ENCODE measurements at regions not wholly inside any gene's neighbourhood (a gene's known extent, or its start where the extent isn't known, plus 50 kb on each side); places are given as distances from the start of the nearest gene placed in this dataset.
A peak's percentile ranks its signal among the peaks of the same experiment; 100 is the strongest.

DNA sequence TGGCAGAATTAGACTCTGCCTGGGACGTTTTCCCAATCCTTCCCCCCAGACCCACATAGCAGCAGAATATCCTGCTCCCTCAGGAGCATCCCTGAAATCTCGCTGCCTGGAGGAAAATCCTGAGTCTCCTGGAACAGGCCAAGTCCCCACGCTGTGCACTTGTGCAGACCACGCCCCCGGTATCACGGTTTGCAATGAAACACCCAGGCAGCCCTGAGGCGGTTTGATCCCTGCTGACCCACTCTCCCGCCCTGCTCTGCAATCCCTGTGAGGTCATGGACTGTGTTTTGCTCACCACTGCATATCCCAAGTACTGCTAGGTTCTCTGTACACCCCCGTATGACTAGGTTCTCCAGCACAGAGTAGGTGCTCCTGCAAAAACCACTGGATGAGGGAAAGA is 411.8 kb upstream of the MGMT start:
- Histone ChIP-seq H4K20me1 (ENCODE audit: low read depth) (no peaks in the 10 kb centered on the region), H3K27me3 (no peaks in the 10 kb centered on the region), H3K36me3 (no peaks in the 10 kb centered on the region), H3K27ac (no peak overlapping the region), H3K4me3 (no peak overlapping the region), H3K9me3 (ENCODE audit: low read depth) (no peaks in the 10 kb centered on the region), H3K79me2 (ENCODE audit: low read depth) (no peaks in the 10 kb centered on the region), H3K4me2 (no peak overlapping the region), H3K9ac (no peak overlapping the region), H3F3A (ENCODE audit: low read depth) (no peaks in the 10 kb centered on the region), H3K4me1 (peaks cover 20% of the 10 kb centered on the region), H2AFZ (replicated peaks) (no peak overlapping the region)
- Mint-ChIP-seq H3K4me1 (peaks cover 14% of the 10 kb centered on the region), H3K27me3 (ENCODE audit: insufficient read depth, low read depth) (no peaks in the 10 kb centered on the region), H3K27ac (no peak overlapping the region), H3K9me3 (no peaks in the 10 kb centered on the region), H3K36me3 (no peaks in the 10 kb centered on the region), H3K4me3 (no peak overlapping the region)
- TF ChIP-seq, protein P1, sequence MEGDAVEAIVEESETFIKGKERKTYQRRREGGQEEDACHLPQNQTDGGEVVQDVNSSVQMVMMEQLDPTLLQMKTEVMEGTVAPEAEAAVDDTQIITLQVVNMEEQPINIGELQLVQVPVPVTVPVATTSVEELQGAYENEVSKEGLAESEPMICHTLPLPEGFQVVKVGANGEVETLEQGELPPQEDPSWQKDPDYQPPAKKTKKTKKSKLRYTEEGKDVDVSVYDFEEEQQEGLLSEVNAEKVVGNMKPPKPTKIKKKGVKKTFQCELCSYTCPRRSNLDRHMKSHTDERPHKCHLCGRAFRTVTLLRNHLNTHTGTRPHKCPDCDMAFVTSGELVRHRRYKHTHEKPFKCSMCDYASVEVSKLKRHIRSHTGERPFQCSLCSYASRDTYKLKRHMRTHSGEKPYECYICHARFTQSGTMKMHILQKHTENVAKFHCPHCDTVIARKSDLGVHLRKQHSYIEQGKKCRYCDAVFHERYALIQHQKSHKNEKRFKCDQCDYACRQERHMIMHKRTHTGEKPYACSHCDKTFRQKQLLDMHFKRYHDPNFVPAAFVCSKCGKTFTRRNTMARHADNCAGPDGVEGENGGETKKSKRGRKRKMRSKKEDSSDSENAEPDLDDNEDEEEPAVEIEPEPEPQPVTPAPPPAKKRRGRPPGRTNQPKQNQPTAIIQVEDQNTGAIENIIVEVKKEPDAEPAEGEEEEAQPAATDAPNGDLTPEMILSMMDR (IDR thresholded peaks at IDR 0.05), result no peak
- TF ChIP-seq EZH2 (IDR thresholded peaks at IDR 0.05), result no peak
- TF ChIP-seq EZH2phosphoT487 (IDR thresholded peaks at IDR 0.05), result no peak
- no peak for DNase-seq (ENCODE audit: low spot score)

DNA sequence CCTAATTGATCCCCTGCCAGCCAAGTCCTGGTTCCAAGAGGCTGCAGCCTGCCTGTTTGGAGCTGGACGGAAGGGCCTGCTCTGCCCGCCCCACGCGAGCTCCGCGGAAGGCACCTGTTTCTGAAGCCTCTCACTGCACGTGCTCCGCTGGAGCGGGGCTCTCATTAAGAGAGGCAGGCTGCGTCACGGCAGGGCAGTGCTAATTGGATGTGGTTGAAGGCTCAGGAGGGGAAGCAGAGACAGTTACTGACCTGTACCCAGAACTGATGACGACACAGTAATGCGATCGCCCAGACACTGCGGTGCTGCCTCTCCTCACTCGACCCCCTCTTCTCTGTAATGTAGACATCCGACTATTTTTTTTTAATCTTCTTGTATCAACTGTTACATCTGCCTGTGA is 411.1 kb upstream of the MGMT start:
- no peak overlapping the region for H3K4me3 ChIP-seq
- H3F3A ChIP-seq (ENCODE audit: low read depth), result no peaks in the 10 kb centered on the region
- no peak overlapping the region for H3K27ac ChIP-seq
- no peaks in the 10 kb centered on the region for H3K36me3 ChIP-seq
- no peaks in the 10 kb centered on the region for H3K9me3 Mint-ChIP-seq
- H3K4me2 ChIP-seq, result peak overlapping the region; percentile 18
- TF ChIP-seq EZH2phosphoT487 (IDR thresholded peaks at IDR 0.05), result no peak
- TF ChIP-seq, protein P1 (IDR thresholded peaks at IDR 0.05), result no peak
- TF ChIP-seq EZH2 (IDR thresholded peaks at IDR 0.05), result no peak
- peaks cover 20% of the 10 kb centered on the region for H3K4me1 ChIP-seq
- no peaks in the 10 kb centered on the region for H3K36me3 Mint-ChIP-seq
- no peaks in the 10 kb centered on the region for H3K27me3 ChIP-seq
- no peak overlapping the region for H3K4me3 Mint-ChIP-seq
- H3K79me2 ChIP-seq (ENCODE audit: low read depth), result no peaks in the 10 kb centered on the region
- H3K27me3 Mint-ChIP-seq (ENCODE audit: insufficient read depth, low read depth), result no peaks in the 10 kb centered on the region
- H3K9me3 ChIP-seq (ENCODE audit: low read depth), result no peaks in the 10 kb centered on the region
- no peak overlapping the region for H2AFZ ChIP-seq (replicated peaks)
- H3K9ac ChIP-seq, result no peak overlapping the region
- H4K20me1 ChIP-seq (ENCODE audit: low read depth), result no peaks in the 10 kb centered on the region
- H3K4me1 Mint-ChIP-seq, result peaks cover 14% of the 10 kb centered on the region
- DNase-seq (ENCODE audit: low spot score), result peak; percentile 81
- H3K27ac Mint-ChIP-seq, result no peak overlapping the region

DNA sequence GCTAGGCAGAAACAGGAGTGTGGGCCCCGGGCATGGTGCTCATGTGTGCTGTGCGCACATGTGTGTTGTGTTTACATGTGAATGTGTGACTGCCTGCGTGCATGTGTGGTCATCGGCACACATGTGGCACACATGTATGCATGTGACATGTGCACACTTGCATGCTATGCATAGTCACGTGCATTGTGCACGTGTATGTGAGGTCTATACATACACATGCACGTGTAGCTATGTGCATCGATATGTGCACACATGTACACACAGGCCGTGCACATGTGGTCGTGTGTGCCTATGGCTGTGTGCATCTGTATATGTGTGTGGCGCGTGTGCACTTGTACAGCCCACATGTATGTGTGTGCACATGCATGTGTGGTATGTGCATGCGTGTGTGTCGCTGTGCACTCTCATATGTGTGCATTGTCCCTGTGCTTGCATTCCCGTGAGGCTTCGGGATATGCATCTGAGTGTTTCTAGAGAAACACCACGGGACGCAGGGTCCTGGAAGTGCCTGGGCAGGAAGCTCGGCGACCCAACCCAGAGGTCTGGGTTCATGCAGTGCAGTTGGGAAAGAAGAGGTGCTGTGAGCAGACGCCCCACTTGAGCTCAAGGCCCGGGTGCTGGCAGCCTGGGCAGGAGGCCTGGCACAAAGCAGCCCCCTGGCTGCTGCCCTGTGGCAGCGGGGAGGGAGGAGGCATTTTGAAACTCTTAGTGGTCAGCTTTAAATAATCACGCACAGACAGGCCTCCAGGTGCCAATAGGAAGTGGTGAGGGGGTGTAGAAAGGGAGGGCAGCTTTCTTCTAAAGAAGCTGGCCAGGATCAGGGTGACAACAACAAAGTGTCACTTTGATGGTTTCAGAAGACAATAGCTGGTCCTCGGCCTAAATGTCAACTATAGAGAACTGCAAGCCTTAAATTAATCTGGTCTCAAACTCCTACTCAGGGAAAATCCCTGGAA is 410.0 kb upstream of the MGMT start:
- H3K9me3 Mint-ChIP-seq, result no peaks in the 10 kb centered on the region
- DNase-seq (ENCODE audit: low spot score), result no peak
- H3K4me3 Mint-ChIP-seq, result no peak overlapping the region
- H3K27ac ChIP-seq, result no peak overlapping the region
- no peaks in the 10 kb centered on the region for H4K20me1 ChIP-seq (ENCODE audit: low read depth)
- no peak overlapping the region for H3K4me2 ChIP-seq
- H3K27me3 Mint-ChIP-seq (ENCODE audit: insufficient read depth, low read depth), result no peaks in the 10 kb centered on the region
- no peaks in the 10 kb centered on the region for H3K36me3 Mint-ChIP-seq
- H3K79me2 ChIP-seq (ENCODE audit: low read depth), result no peaks in the 10 kb centered on the region
- no peaks in the 10 kb centered on the region for H3K9me3 ChIP-seq (ENCODE audit: low read depth)
- no peak overlapping the region for H3K9ac ChIP-seq
- H3K36me3 ChIP-seq, result no peaks in the 10 kb centered on the region
- peaks cover 22% of the 10 kb centered on the region for H3K4me1 ChIP-seq
- H2AFZ ChIP-seq (replicated peaks), result no peak overlapping the region
- H3K27ac Mint-ChIP-seq, result no peak overlapping the region
- H3F3A ChIP-seq (ENCODE audit: low read depth), result no peaks in the 10 kb centered on the region
- H3K4me1 Mint-ChIP-seq, result peaks cover 14% of the 10 kb centered on the region
- no peaks in the 10 kb centered on the region for H3K27me3 ChIP-seq
- no peak overlapping the region for H3K4me3 ChIP-seq
- TF ChIP-seq EZH2phosphoT487 (IDR thresholded peaks at IDR 0.05) (no peak), EZH2 (IDR thresholded peaks at IDR 0.05) (no peak)
- TF ChIP-seq, protein P1 (IDR thresholded peaks at IDR 0.05), result no peak
